ENCODE measurements at regions not wholly inside any gene's neighbourhood (a gene's known extent, or its start where the extent isn't known, plus 50 kb on each side); places are given as distances from the start of the nearest gene placed in this dataset.

- no peak for TF ChIP-seq CTCF (IDR thresholded peaks at IDR 0.05; ENCODE audit: low read depth, low read length)
- no peak for TF ChIP-seq MAX (IDR thresholded peaks at IDR 0.05; ENCODE audit: low read depth, low read length)
- TF ChIP-seq POLR2A (IDR thresholded peaks at IDR 0.05; ENCODE audit: extremely low read depth, insufficient read length): no peak
- no peak for TF ChIP-seq MYC (IDR thresholded peaks at IDR 0.05; ENCODE audit: low read depth, low read length)
Observed at GRCh38 chr11:71109586-71109985, 142.8 kb downstream of the SHANK2 start.

Measured in NB4 (cell line).